HG02759 (cell line): ENCODE measurements at regions not wholly inside any gene's neighbourhood (a gene's known extent, or its start where the extent isn't known, plus 50 kb on each side); places are given as distances from the start of the nearest gene placed in this dataset.
A peak's percentile ranks its signal among the peaks of the same experiment; 100 is the strongest.
"Not testable (repeated sequence)": the region's sequence is repeated elsewhere in the genome, so short reads cannot be mapped to it uniquely, and the experiment has no call there.

ENCODE experiments used
- ATAC-seq: cut with Tn5 transposase; IDR thresholded peaks from one replicate; pipeline ENCODE4 v1.9.1; 2021; ENCODE audit warnings: mild to moderate bottlenecking, moderate library complexity; ENCODE audit not compliant: unreplicated experiment

DNA sequence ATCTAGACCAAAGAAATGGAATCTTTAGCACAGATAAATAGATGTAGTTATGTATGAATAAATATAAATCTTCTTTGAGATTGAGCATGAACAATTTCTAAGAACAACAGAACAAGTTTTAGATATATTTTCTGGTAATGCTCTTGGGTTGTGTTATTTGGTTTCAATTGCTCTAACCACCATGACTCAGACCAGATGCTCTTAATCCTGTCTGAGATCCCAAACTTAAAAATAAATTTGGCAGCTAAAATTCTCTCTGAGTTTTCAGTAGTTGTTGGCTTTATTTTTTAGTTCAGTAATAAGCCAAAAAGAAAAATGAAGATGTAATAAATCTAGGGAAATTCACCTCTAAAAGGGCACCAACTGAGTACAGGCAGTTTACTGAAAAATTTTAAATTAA is 1693.4 kb downstream of the NCAM2 start:
- no peak for ATAC-seq

DNA sequence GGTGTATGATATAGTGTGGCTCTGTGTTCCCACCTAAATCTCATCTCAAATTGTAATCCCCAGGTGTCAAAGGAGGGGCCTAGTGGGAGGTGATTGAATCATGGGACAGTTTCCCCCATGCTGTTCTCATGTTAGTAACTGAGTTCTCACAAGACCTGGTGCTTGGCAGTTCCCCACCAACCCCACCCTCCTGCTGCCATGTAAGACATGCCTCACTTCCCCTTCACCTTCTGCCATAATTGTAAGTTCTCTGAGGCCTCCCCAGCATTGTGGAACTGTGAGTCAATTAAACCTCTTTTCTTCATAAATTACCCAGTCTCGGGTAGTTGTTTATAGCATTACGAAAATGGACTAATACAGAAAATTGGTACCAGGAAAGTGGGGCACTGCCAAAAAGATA is 1705.3 kb downstream of the NCAM2 start:
- ATAC-seq: no peak

DNA sequence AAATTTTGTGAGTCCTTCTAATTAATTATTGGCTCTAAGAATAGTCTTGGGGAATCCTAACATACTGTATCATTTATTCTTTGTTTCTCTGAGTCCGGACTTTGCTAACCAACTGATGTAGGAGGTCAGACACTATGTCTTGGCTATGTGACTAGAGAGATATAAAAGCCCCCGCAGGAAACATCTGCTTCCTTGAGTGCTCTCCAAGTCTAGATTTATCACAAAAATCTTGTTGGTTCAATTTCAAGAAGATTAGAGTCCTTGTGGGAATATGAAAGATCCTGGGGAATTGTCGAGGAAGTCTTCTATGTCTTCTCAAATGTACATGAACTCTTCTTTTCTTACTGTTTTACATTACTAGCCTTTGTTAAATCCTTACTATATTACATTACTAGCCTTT is 1712.5 kb downstream of the NCAM2 start:
- ATAC-seq: no peak

DNA sequence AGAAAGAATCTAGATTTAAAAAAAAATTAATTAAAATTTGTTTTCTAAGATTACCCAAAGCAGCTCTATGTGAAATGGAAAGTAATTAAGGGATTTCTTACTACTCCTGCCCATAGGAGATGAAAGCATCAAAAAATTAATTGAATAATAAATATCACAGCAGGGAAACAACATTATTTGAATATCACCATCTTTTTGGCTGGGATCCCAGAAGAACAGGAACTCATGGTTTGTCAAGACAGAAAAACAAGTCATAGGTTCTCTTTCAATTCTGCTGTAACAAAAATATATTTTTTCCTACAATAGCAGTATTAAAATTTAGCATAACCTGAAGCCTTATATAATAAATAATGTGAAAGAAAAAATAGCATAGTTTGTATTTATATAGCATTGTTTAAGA is 1713.4 kb downstream of the NCAM2 start:
- ATAC-seq: no peak

DNA sequence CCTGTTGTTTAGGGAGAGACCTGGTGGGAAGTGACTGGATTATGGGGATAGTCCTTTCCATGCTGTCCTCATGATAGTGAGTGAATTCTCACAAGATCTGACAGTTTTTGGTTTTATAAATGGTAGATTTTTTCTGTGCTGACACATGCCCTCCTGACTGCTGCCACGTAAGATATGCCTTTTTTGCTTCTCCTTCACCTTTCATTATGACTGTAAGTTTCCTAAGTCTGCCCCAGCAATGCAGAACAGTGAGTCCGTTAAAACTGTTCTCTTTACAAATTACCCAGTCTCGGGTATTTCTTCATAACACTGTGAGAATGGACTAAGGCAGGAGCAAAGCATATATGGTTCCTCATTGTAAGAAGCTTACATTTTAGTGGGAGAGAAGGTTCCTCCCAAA is 1727.2 kb downstream of the NCAM2 start:
- ATAC-seq: peak; percentile 60

DNA sequence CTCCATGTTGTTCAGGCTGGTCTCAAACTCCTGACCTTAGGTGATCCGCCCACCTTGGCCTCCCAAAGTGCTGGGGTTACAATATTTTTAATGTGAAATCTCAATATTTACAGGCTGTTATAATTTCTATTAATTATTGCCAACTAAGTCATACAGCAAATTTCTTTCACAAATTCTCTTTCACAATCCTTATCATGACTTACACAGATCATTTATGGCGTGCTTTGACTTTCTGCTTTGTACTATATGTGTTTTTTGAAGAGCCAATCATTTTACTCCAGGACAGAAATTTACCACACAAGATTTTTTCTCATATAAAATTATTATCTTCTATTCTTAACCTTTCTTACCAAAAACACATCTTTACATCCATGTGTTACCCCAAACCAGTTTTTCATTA is 1729.9 kb downstream of the NCAM2 start:
- ATAC-seq: no peak

DNA sequence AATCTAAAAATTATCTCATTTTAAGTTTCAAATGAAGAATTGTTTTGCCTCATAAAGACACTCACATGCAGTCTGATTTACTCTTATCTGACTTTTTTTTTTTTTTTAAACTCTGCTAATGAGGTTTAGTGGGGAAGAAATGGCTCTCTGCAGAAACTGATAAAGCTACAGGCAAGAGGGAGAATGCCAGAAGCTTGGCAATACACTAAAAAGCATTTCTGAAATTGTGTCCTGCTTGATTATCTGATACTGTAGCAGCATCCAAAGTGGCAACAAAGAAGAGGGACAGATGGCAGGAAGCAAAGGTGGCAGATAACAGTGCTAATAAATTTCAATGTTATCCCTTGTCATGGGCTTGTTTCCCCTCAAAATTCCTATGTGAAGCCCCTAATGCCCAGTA is 1744.9 kb downstream of the NCAM2 start:
- no peak for ATAC-seq

DNA sequence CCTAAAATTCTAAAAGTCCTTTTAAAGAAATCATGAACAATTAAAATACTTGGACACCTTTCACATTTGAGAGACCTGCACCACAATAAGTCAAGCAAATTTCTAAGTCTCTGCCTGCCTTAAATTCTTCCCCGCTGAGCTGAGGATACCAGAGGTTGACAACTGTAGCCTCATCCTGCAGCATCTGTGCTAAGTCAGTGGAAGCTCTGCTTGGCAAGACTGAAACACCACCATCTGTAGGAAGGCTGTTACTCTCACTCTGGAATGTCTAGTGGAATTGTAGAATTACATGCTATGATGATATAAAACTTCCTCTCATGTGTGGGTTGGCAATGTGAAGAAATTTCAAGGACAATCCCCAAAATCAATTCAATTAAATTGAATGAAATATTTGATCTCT is 1756.5 kb downstream of the NCAM2 start:
- ATAC-seq: no peak

DNA sequence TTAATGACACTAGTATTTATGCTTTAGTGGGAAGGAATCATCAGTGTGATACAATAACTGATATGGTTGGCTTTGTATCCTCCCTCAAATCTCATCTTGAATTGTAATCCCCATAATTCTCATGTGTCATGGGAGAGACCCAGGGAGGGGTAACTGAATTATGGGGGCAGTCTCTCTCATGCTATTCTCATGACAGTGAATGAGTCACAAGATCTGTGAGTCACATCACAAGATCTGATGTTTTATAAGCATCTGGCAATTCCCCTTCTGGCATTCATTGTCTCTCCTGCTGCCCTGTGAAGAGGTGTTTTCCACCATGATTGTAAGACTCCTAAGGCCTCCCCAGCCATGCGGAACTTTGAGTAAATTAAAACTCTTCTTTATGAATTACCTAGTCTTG is 1760.3 kb downstream of the NCAM2 start:
- no peak for ATAC-seq

DNA sequence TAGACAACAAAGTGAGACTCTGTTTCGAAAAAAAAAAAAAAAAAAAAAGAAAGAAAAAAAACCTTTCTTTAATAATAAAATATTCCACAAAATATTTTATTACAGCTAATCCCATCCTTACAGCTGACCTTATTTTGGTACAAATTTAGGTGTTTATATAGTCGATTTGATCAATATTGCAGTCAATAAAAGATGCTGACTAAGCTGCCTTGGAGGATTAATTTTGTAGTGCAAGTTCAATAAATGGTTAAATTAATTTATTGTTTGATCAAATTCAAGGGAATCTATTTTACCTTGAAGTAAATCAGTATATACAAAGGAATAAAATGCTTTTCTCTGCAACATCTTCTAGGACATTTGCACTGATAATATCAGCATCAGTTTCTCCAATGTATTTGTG is 1764.3 kb downstream of the NCAM2 start:
- ATAC-seq: no peak

DNA sequence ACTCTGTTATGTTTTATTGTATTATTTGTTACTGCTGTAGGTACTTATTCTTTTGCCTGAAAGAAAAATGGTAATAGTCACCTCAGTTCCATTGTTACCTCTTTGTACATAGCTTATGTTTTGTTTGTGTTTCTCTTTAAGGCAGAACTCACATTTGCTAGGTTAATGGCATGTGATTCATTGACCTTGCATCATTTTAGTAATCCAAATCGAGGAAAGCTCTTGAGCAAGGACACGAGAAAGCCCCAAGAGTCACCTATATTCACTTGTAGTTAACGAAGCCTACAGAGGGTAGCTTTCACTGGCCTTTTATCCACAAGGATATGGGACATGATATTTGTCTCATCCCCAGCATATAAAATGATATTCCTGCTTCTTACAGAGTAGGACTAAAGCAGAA is 1765.2 kb downstream of the NCAM2 start:
- ATAC-seq: no peak

DNA sequence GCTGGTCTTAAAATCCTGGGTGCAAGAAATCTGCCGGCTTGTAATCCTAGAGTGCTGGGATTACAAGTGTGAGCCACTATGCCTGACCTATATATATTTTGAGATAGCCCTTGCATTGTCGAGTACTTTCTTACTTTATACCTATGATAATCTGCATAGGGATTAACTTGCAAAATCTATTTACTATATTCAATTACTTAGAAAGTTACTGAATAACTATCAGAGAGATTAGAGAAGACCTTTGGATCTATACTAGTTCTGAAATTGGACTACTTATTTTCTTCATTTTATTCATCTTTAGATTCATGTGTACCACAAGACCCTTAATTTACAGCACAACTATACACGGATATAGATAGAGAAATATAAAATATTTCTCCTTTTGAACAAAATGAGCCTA is 1766.0 kb downstream of the NCAM2 start:
- ATAC-seq: no peak

DNA sequence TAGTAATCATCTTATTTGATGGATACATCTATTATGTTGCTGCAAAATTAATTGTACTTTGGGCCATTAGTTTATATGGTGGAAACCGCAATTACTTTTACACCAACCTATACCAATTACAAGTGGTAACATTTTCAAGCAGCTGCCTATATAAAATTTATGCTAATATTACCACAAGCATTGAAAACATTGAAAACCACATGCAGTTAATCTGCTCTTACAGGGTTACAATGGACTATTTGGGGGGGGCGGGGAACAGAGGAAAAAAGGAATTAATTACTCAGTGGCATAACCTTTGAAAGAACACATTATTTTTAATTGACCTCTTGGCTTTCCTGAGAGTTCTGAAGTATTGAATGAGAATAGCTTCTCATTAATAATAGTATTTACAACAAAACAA is 1793.2 kb downstream of the NCAM2 start:
- ATAC-seq: no peak

DNA sequence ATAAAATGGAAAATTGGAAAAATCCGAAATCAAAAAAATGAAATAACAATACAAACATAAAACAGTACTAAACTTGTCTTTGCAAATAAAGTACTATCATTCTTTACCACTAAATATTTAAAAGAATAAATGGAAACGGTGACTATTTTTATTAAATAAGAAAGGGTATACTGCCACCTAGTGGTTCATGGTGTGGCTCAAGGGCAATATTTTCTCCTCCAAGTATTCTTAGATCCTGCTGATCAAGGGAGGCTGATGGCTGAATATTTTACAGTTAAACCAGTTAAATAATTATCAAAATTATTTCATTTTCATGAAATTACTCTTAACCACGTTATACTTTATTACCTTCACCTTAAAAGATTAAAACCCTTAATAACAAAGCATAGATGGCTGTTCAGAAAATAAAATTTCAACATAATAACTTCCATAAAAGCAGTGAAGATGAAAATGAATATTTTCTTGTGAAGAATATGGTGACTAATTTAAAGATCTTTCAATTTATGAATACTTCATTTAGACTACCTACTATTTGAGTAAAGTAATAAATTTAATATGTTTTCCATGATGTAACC is 1793.9 kb downstream of the NCAM2 start:
- no peak for ATAC-seq

DNA sequence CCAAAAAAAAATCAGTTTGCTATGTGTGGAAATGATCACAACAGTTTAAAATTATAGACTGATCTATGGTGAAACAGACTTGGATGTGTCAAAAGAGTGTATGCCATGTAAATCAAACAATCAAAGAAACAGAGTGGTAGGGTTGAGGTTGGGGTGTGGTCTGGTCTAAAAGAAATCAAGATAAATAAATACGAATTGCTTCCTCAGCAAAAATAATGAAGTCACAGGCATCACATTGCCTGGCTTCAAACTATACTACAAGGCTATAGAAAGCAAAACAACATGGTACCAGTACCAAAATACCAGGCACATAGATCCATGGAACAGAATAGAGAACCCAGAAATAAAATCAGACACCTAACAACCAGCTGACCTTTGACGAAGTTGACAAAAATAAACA is 1796.9 kb downstream of the NCAM2 start:
- no peak for ATAC-seq

DNA sequence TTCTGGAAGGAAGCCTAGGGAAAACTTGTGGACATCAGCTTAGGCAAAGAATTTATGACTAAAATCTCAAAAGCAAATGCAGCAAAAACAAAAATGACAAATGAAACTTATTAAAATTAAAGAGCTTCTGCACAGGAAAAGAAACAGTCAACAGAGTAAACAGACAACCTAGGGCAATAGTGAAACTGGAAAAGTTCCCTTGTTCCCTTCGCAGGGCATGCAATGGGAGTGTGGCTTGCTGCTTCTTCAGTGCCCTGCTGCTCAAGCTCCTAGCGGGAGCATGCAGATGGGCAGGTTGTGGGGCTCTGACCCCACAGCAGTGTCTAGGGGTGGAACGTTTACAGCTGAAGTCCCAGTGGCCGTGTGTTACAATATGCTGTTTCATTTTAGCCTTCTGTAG is 1797.4 kb downstream of the NCAM2 start:
- no peak for ATAC-seq

DNA sequence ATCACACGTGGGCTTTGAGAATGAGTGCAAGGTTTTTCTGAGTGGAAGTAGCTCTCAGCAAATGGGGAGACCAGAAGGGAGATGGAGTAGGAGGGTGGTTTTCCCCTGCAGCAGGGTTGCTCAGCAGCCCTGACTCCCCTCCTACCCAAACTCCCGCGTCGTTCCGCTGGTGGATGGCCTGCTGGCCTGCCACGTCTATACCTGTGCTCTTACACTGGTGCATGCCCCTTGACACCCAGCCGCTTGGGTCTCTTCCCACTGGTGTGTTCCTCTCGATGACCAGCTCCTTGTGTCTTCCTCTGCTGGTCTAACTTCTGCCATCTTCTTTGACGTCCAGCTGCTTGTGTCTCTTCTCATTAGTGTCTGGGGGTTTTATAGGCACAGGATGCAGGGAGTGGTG is 1797.9 kb downstream of the NCAM2 start:
- ATAC-seq: no peak

DNA sequence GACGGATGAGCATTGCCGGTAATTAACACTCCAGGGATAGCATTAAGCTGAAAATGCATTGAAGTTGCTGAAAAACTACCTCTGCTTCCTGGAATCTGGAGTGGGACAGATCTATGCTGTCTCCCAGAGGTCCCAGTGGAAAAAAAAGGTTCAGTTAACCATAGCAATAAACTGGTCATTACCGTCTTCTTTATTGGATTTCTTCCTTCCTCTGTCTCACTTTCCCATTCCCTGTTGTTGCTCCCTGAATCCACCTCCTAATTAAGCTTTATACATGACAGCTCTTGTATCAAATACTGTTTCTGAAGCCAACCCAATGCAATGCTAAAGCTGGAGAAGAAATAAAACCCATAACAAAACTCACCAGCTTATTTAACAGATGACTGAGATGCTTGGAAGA is 1805.9 kb downstream of the NCAM2 start:
- ATAC-seq: no peak

DNA sequence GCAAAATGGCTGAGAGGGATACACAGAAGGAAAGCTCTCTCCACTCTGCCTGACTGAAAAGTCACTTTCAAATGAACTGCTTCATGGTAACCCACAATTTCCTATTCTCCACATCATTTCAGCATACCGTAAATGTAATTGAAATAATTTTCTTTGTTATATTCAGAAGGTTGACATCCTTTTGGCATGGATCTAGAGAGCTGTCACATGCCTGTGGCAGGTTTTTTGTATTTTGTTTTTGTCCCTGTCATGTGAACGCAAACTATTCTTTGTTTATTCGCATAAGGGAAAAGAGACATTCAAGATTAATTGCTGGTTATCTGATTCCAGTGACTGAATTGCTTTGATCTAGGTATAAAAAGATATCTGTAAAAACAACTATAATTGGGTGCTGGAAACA is 1808.1 kb downstream of the NCAM2 start:
- no peak for ATAC-seq

DNA sequence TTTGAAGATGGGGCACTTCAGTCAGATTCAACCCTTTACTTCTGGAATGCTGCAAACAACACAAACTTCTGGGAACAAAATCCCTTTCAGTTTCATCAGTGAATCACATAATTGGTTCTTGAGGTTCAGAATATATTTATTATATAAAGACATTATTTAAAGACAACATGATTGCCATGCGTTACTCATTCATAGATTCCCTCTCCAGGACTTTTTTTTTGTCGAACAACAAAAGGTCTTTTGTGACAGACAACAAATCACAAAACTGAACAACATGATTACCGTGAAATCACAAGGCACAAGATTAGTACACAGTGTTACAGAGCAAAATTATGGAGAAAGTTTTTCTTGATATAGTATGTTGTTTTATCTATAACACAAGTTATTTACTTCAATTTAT is 1815.0 kb downstream of the NCAM2 start:
- no peak for ATAC-seq

DNA sequence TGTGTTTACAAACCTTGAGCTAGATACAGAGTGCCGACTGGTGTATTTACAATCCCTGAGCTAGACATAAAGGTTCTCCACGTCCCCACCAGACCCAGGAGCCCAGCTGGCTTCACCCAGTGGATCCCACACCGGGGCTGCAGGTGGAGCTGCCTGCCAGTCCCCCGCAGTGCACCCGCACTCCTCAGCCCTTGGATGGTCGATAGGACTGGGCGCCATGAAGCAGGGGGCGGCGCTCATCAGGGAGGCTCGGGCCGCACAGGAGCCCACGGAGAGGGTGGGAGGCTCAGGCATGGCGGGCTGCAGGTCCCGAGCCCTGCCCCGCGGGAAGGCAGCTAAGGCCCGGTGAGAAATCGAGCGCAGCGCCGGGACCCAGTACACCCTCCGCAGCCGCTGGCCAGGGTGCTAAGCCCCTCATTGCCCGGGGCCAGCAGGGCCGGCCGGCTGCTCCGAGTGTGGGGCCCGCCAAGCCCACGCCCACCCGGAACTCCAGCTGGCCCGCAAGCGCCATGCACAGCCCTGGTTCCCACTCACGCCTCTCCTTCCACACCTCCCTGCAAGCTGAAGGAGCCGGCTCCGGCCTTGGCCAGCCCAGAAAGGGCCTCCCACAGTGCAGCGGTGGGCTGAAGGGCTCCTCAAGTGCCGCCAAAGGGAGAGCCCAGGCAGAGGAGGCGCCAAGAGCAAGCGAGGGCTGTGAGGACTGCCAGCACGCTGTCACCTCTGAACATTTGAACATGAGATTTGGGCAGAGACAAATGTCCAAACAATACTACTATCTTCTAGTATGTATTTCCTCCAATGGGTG is 1820.7 kb downstream of the NCAM2 start:
- not testable (repeated sequence) for ATAC-seq

DNA sequence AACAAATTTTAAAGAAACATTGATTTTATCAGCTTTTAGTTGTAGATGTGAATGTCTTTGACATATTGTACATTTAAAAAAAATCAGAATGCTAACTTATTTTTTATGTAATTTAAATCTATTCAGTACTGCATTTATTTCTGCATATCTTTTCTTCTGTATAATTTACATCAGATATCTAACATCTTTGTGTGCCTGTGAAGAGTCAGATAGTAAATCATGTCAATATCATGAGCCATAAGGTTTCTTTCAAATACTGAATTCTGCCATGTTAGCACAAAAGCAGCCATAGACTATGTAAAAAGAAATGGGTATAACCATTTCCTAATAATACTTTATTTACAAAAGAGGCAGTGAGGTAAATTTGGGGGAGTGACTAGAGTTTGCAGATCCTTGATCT is 1829.2 kb downstream of the NCAM2 start:
- no peak for ATAC-seq

DNA sequence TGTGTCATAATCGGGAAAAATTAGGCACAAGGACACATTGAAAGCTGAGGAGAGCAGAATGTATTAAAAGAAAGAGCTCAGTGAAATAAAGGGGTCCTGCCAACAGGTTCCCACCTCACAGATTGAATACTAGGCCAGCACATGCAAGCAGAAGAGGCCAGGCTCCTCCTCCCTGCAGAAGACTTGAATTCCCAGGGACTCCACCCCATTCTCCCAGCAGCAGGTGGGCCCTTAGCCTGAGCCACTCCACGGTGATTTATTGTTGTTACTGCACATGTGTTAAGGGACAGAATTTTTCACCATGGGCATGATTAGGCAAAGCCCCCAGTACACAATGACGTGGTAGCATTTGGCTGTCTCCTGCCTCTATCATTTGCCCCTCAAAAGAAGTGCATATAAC is 1844.7 kb downstream of the NCAM2 start:
- no peak for ATAC-seq
